GM12891 (cell line): ENCODE measurements at regions not wholly inside any gene's neighbourhood (a gene's known extent, or its start where the extent isn't known, plus 50 kb on each side); places are given as distances from the start of the nearest gene placed in this dataset.

ENCODE experiments used
- POLR2A ChIP-seq: IDR thresholded peaks from 2 replicates; pipeline ENCODE4 v1.6.1; 2011; ENCODE audit warnings: low read depth, low read length, control low read depth
- POLR2AphosphoS5 ChIP-seq: IDR thresholded peaks from 2 replicates; pipeline ENCODE4 v1.6.1; 2011; ENCODE audit warnings: low read depth, low read length, control low read depth
- POU2F2 ChIP-seq: IDR thresholded peaks from 2 replicates; pipeline ENCODE4 v1.6.1; 2011; ENCODE audit warnings: low read depth, mild to moderate bottlenecking, control low read depth, low read length, moderate library complexity
- SPI1 ChIP-seq: IDR thresholded peaks from 2 replicates; pipeline ENCODE4 v1.6.1; 2011; ENCODE audit warnings: low read depth, low read length, control low read depth
- TAF1 ChIP-seq: IDR thresholded peaks from 2 replicates; pipeline ENCODE4 v1.6.1; 2011; ENCODE audit warnings: low read depth, low read length, control low read depth

DNA sequence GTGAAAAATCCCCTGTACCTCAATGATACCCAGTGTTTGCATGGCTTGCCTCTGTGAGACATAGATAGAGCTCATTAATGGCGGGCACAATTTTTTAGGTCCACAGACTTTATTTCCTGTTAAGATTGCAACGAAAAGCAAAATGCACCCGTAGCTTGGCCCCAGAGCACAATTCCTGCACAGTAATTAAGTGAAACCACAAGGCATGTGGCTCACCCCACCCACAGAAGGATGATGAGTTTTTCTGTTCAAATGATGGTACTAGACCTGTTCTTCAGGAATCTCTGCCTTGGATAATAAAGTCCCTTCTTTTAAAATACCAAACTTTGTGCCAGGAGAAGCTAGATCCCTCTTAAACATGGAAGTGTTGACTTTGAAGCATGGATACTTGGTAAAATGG, 738.1 kb downstream of the QKI start:
- TF ChIP-seq POLR2AphosphoS5 (no peak), POLR2A (no peak), TAF1 (no peak), POU2F2 (no peak), SPI1 (no peak)
